H1 (cell line): ENCODE measurements at regions not wholly inside any gene's neighbourhood (a gene's known extent, or its start where the extent isn't known, plus 50 kb on each side); places are given as distances from the start of the nearest gene placed in this dataset.

Source experiments
- ASH2L ChIP-seq: fragments of 200-600, 300-600 bp; sonication (generic); IDR thresholded peaks from one replicate; pipeline ENCODE4 v1.7.1; 2017; ENCODE audit warnings: low read length
- CREB1 ChIP-seq: IDR thresholded peaks from 2 replicates; pipeline ENCODE4 v1.6.1; 2012; ENCODE audit warnings: inconsistent platforms
- FOSL1 ChIP-seq: IDR thresholded peaks from 2 replicates; pipeline ENCODE4 v1.6.1; 2011; ENCODE audit warnings: mild to moderate bottlenecking, low read depth, low read length, moderate library complexity; ENCODE audit not compliant: insufficient read depth
- KDM4A ChIP-seq: IDR thresholded peaks from one replicate; pipeline ENCODE4 v1.7.1; 2012; ENCODE audit warnings: low read depth, mild to moderate bottlenecking, moderate library complexity, low read length, inconsistent platforms; ENCODE audit not compliant: severe bottlenecking
- RXRA ChIP-seq: IDR thresholded peaks from 2 replicates; pipeline ENCODE4 v1.6.1; 2011; ENCODE audit warnings: low read depth, mild to moderate bottlenecking, low read length, moderate library complexity; ENCODE audit not compliant: insufficient read depth
- SIN3A ChIP-seq, 2 experiments: IDR thresholded peaks in 1 of 2; conservative IDR thresholded peaks in 1 of 2; 2 replicates each; pipeline ENCODE4 v1.6.1; 2011 to 2012; ENCODE audit warnings: low read length in 2 of 2, improper control_type of control experiment in 1 of 2, low read depth in 1 of 2, mild to moderate bottlenecking in 1 of 2

DNA sequence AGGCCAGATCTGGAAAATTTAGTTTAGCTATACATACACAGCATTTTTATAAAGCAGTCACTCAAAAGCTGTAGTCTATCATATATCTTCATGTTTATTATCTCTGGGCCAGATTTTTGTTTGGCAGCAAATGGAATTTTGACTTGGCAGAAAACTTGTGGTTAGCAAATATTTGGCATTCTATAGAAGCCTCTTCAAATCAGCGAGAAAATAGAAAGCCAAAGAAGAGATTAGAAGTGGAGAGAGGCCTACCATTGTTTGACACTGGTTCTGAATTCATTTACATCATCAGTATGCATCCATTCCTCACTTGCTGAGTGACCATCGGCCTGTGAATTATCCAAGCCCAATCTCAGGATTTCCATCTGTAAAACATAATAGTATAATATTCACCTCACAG lies 1077.6 kb downstream of the GALC start (continued):
- no peak for TF ChIP-seq RXRA
- TF ChIP-seq ASH2L, result no peak
- TF ChIP-seq SIN3A (conservative IDR thresholded peaks at IDR 0.05 in 1 of 2, IDR thresholded peaks at IDR 0.05 in 1 of 2; ENCODE audit: low read depth in 1 of 2, low read length in 2 of 2), result no peak
- TF ChIP-seq KDM4A, result no peak
- TF ChIP-seq CREB1, result no peak
- TF ChIP-seq FOSL1, result no peak
